ENCODE measurements at regions not wholly inside any gene's neighbourhood (a gene's known extent, or its start where the extent isn't known, plus 50 kb on each side); places are given as distances from the start of the nearest gene placed in this dataset.
"Not testable (repeated sequence)": the region's sequence is repeated elsewhere in the genome, so short reads cannot be mapped to it uniquely, and the experiment has no call there.

GRCh38 chr2:88503771-88504170 is 51.3 kb upstream of the FOXI3 start:
- DNase-seq, result no peak
- Mint-ChIP-seq H3K4me1 (ENCODE audit: low read depth, unreplicated experiment) (peaks cover 13% of the 10 kb centered on the region), H3K4me3 (ENCODE audit: low read depth, unreplicated experiment) (no peak overlapping the region), H3K36me3 (ENCODE audit: insufficient read depth, unreplicated experiment) (no peaks in the 10 kb centered on the region), H3K27ac (ENCODE audit: unreplicated experiment) (no peak overlapping the region), H3K27me3 (ENCODE audit: unreplicated experiment) (peaks cover 14% of the 10 kb centered on the region), H3K9me3 (ENCODE audit: low read depth, unreplicated experiment) (no peaks in the 10 kb centered on the region)
- TF ChIP-seq CTCF (IDR thresholded peaks at IDR 0.05; ENCODE audit: unreplicated experiment), result no peak
- CTCF ChIA-PET, result interaction anchor here (0.6 kb wide), 1 partner anchor 77 kb away, joined by 4 read pairs; no protein-coding TSS in a partner anchor
- intact Hi-C loops (cut with micrococcal nuclease; ENCODE audit: unreplicated experiment), result no loop called here
- no TSS peak for BruUV-seq (replicated peaks)

GRCh38 chr2:88503359-88503662 is 50.8 kb upstream of the FOXI3 start:
- BruUV-seq (replicated peaks); H3K4me3 Mint-ChIP-seq (ENCODE audit: low read depth, unreplicated experiment); DNase-seq; intact Hi-C loops (cut with micrococcal nuclease; ENCODE audit: unreplicated experiment); H3K9me3 Mint-ChIP-seq (ENCODE audit: low read depth, unreplicated experiment); H3K36me3 Mint-ChIP-seq (ENCODE audit: insufficient read depth, unreplicated experiment); CTCF ChIA-PET; H3K27ac Mint-ChIP-seq (ENCODE audit: unreplicated experiment): not testable (repeated sequence)
- peaks cover 14% of the 10 kb centered on the region for H3K27me3 Mint-ChIP-seq (ENCODE audit: unreplicated experiment)
- peaks cover 13% of the 10 kb centered on the region for H3K4me1 Mint-ChIP-seq (ENCODE audit: low read depth, unreplicated experiment)
